ENCODE measurements at regions not wholly inside any gene's neighbourhood (a gene's known extent, or its start where the extent isn't known, plus 50 kb on each side); places are given as distances from the start of the nearest gene placed in this dataset.

- TF ChIP-seq CTCF (IDR thresholded peaks at IDR 0.05) (no peak), POLR2AphosphoS5 (IDR thresholded peaks at IDR 0.05) (no peak), POLR2A (IDR thresholded peaks at IDR 0.05) (no peak)
These were observed 1086.4 kb upstream of the RBFOX1 start for GRCh38 chr16:6246266-6246665.
